ENCODE measurements at regions not wholly inside any gene's neighbourhood (a gene's known extent, or its start where the extent isn't known, plus 50 kb on each side); places are given as distances from the start of the nearest gene placed in this dataset.
"Not testable (repeated sequence)": the region's sequence is repeated elsewhere in the genome, so short reads cannot be mapped to it uniquely, and the experiment has no call there.

DNA sequence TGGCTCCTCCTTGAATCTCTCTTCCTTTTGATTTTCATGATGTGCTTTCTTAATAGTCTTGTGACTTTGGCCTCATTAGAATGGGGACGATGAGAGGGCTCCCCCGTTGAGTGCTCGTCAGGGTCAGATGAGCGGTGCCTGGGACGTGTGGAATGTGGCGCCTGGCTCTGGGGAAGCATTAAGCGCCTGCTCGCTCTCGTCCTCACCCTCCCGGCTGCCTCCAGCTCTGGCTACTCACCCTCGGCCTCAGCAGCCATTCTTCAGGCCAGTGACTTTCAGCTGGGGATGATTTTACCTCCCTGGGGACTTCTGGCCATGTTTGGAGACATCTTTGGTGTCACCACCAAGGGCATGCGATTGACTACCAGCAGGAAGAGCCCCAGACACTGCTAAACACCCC, 69.7 kb downstream of the RPS6KA4 start:
- no peak for DNase-seq (ENCODE audit: low spot score)

GRCh38 chr11:64429970-64430369, 71.0 kb downstream of the RPS6KA4 start:
- DNase-seq (ENCODE audit: low spot score), result no peak

- DNase-seq (ENCODE audit: low spot score), result no peak
These were observed 71.7 kb downstream of the RPS6KA4 start for GRCh38 chr11:64430645-64431044.

- no peak for DNase-seq (ENCODE audit: low spot score)
These were observed 77.0 kb downstream of the RPS6KA4 start for GRCh38 chr11:64436000-64436399.

DNA sequence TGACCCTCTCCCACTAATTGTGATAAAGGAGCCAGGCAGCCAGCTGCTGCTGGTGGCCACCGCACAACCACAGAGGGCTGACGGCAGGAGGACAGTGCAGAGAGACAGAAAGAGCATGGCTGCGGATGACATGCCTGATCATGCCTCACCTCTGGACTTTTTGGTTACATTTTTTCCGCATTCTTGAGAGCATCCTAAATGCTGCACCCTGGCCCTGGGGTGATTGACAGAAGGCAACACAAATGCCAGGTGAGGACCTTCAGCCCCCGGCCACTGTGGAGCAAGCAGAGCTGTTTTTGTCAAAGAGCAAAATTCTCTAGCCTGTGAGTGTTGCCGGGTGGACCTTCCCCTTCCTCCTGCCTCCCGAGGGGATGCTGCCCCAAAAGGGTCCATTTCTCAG, 78.5 kb downstream of the RPS6KA4 start:
- DNase-seq (ENCODE audit: low spot score), result no peak

DNA sequence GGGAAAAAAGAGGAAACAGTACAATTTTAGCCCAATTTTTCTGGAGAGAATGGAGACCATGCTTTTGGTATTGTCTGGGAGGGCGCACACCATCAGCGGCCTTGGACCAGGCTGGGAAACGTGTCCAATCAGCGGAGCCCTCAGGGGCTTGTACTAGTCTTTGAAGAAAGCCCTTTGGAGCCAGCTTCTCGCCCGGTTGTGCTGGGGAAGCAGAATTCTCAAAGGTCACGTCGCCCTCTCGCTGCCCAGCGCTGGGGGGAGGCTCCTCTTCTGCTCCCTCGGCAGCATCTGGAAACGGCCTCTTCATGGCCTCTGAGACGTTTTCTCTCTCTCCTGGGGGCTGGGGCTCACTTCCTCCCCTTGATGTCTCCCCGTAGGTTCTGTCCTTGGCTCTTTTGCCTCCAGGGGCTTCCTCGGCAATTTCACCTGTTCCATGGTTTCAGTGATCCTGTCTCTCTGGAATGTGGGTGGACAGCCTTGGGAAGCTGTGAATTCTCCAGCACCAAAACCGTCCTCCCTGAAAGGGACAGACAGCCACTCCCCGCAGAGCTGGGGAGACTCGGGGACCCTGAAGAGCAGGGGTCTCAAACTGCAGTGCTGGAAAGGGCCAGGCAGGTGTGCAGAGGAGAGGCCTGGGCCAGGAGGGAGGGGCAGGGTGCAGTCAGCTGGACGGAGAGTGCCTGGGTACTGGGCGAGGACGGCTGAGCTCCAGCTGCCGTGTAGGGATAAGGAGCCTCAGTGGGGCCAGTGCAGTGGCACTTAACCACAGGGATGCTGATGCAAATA, 80.2 kb downstream of the RPS6KA4 start:
- no peak for DNase-seq (ENCODE audit: low spot score)

GRCh38 chr11:64439772-64440491, 81.0 kb downstream of the RPS6KA4 start:
- not testable (repeated sequence) for DNase-seq (ENCODE audit: low spot score)

GRCh38 chr11:64441127-64441526, 82.2 kb downstream of the RPS6KA4 start:
- no peak for DNase-seq (ENCODE audit: low spot score)

GRCh38 chr11:64443001-64443400, 84.0 kb downstream of the RPS6KA4 start:
- DNase-seq (ENCODE audit: low spot score), result no peak

GRCh38 chr11:64444838-64445441, 86.0 kb downstream of the RPS6KA4 start:
- DNase-seq (ENCODE audit: low spot score), result no peak

GRCh38 chr11:64445651-64446050, 86.7 kb downstream of the RPS6KA4 start:
- DNase-seq (ENCODE audit: low spot score), result no peak

DNA sequence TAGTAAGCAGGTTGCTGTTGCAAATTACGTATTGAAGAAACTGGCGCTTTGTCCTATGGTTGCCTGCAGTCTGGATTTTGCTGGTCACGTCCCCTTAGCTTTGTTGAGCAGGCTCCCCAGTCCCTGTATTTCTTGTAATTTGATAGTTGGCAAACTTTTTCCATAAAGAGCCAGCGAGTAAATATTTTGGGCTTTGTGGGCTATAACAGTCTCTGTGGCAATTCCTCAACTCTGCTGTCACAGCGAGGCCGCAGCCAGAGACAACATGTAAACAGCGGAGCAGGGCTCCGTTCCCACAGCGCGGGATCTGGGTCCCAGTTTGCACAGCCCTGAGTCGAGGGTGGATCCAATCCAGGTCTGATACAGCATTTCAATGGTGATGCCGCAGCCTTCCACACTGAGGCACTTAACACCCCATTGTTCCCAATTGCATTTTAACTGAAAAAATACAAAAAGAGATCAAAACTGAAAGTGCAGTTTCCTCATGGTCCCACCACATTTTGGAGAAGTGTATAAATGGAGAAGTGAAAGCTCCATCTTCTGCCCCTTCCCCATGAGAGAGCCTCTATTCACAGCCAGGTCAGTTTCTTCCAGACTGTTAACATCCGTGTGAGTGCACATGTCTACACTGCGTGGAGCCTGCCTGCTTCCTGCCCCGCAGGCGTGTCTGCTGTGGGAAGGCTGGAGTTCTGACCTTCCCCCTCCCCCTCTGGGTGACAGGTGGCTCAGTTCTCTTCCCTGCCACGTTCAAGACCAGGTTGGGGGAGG, 89.1 kb downstream of the RPS6KA4 start:
- no peak for DNase-seq (ENCODE audit: low spot score)

- peak; percentile 65 for DNase-seq (ENCODE audit: low spot score)
These were observed 89.8 kb downstream of the RPS6KA4 start for GRCh38 chr11:64448599-64449380.

GRCh38 chr11:64449381-64450167, 90.6 kb downstream of the RPS6KA4 start:
- peak; percentile 54 for DNase-seq (ENCODE audit: low spot score)

DNA sequence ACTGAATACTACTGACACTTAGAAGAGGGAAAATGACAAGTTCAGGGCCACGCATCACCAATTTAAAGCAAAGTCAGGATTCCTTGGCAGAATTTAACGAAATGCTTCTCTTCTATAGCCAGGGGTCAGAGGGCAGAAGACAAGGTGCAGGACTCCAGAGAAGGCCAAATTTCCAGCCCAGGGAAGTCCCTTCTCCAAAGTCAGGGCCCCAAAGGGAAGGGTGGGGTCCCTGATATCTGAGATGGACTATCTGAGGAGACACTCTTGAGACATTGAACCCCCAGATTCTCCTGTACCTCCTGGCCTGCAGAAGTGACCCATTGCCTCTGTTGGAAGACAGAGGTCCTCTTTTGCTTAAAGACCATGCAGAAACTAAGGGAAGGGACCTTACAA, 91.2 kb downstream of the RPS6KA4 start:
- no peak for DNase-seq (ENCODE audit: low spot score)

DNA sequence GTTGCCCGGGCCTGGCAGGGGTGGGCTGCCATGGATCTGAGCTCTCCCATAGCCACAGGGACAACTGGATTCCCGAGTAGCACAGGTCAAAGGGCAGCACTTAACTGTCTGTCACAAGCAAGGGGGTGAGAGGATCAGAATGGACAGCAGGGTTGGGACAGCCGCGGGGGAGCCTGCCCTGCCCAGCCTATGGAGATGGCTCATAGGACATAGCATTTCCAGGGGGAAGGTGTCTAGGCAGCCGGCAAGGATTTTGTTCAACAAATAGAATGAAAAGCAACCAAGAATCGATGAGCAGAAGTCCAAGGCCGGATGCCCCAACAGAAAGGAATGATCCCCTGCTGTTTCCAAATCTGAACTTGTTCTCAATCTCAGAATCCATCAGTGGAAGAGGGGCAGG, 92.9 kb downstream of the RPS6KA4 start:
- DNase-seq (ENCODE audit: low spot score), result no peak

DNA sequence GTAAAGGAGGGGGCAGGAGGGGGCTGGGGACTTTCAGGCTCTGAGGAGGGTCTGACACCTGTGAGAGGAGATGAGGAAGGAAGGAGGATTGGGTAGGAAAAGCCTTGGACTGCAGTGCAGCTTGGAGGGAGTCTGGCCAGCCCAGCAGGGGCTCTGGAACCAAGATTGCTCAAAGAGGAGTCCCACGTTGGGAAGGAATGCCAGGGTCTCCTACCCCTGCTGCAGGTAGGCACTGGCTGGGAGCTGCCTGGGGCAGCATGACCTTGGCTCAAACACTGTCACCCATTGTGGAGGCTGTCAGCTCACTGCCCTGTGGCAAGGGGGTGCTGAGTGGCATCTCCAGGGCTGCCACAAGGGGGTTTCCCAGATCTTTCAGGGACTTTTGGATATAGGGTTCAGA, 94.5 kb downstream of the RPS6KA4 start:
- no peak for DNase-seq (ENCODE audit: low spot score)

DNA sequence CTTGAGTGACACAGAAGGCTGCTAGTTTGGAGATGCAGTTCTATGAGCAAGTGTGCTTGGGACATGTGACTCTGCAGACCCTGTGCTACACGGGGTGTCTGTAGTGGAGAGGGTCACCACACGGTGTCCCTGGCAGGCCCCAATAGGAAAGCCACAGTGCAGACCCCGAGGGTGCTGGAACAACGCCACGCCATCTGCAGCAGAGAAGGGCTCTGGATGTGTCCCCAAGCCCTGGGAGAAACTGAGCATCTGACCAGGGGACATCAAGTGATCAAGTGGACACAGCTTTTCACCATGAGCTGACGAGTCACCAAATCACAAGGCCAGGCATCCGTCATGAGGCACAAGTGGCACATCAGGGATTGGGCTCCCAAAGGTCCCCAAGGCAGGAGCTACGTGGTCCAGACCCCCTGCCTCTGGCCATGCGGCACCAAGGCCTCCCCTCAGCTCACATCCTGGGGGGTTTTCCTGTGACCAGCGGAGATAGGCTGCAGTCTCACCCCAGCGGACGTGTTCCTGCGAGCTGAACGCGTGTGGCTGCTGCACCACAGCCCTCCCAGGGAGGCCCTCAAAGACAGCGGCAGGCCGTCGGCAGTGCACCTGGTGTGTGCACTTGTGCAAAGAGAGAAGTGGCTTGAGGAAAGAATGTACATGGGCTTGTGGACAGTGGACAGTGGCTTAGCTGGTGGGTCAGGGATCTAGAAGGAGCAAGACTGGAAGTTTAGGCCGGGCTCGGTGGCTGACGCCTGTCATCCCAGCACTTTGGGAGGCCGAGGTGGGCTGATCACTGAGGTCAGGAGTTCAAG, 96.7 kb downstream of the RPS6KA4 start:
- no peak for DNase-seq (ENCODE audit: low spot score)

- DNase-seq (ENCODE audit: low spot score), result no peak
These were observed 97.8 kb downstream of the RPS6KA4 start for GRCh38 chr11:64456509-64457320.
